Fibroblast of upper back skin (primary cell): ENCODE measurements at regions not wholly inside any gene's neighbourhood (a gene's known extent, or its start where the extent isn't known, plus 50 kb on each side); places are given as distances from the start of the nearest gene placed in this dataset.

Source experiments
- DNase-seq: peaks from one replicate; pipeline ENCODE4 v3.0.0-alpha.2; 2013

GRCh38 chr10:130434446-130435385, 298.5 kb downstream of the GLRX3 start:
- no peak for DNase-seq

GRCh38 chr10:130435961-130436360, 299.8 kb downstream of the GLRX3 start:
- no peak for DNase-seq

- no peak for DNase-seq
Measured at GRCh38 chr10:130438861-130439260, 302.7 kb downstream of the GLRX3 start.

GRCh38 chr10:130439766-130440165, 303.6 kb downstream of the GLRX3 start:
- no peak for DNase-seq

GRCh38 chr10:130440494-130440893, 304.3 kb downstream of the GLRX3 start:
- no peak for DNase-seq

- no peak for DNase-seq
Measured at GRCh38 chr10:130440971-130441370, 304.8 kb downstream of the GLRX3 start.

- DNase-seq, result no peak
Measured at GRCh38 chr10:130443066-130443465, 306.9 kb downstream of the GLRX3 start.

GRCh38 chr10:130453036-130453720, 317.0 kb downstream of the GLRX3 start:
- no peak for DNase-seq

- DNase-seq, result no peak
Measured at GRCh38 chr10:130453721-130454542, 317.7 kb downstream of the GLRX3 start.

GRCh38 chr10:130454543-130455000, 318.4 kb downstream of the GLRX3 start:
- DNase-seq, result no peak

- no peak for DNase-seq
Measured at GRCh38 chr10:130455111-130455695, 319.0 kb downstream of the GLRX3 start.

GRCh38 chr10:130455791-130456190, 319.6 kb downstream of the GLRX3 start:
- DNase-seq, result no peak

- no peak for DNase-seq
Measured at GRCh38 chr10:130456616-130457015, 320.4 kb downstream of the GLRX3 start.

GRCh38 chr10:130458509-130458908, 322.3 kb downstream of the GLRX3 start:
- DNase-seq, result no peak

GRCh38 chr10:130459011-130459410, 322.8 kb downstream of the GLRX3 start:
- DNase-seq, result no peak

GRCh38 chr10:130459851-130460490, 323.8 kb downstream of the GLRX3 start:
- no peak for DNase-seq

GRCh38 chr10:130461631-130462030, 325.4 kb downstream of the GLRX3 start:
- DNase-seq, result no peak

GRCh38 chr10:130463104-130463875, 327.1 kb downstream of the GLRX3 start:
- no peak for DNase-seq

GRCh38 chr10:130463876-130464364, 327.7 kb downstream of the GLRX3 start:
- no peak for DNase-seq

- no peak for DNase-seq
Measured at GRCh38 chr10:130464426-130464825, 328.2 kb downstream of the GLRX3 start.
